ENCODE measurements at regions not wholly inside any gene's neighbourhood (a gene's known extent, or its start where the extent isn't known, plus 50 kb on each side); places are given as distances from the start of the nearest gene placed in this dataset.
"Not testable (repeated sequence)": the region's sequence is repeated elsewhere in the genome, so short reads cannot be mapped to it uniquely, and the experiment has no call there.

DNA sequence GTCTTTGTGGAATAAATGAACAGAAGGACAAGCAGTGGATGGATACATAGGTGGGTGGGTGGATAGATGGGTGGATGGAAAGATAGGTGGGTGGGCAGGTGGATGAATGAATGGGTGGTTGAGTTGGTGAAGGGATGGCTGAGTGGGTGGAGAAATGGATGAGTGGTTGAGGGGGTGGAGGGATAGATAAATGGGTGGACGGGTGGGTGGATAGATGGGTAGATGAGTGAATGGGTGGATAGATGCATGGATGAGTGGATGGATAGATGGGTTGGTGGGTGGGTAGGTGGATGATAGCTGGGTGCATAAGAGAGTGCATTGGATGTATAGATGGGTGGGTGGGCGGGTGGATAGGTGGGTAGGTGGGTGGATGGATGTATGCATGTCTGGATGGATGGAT is 63.5 kb downstream of the UNC93B1 start:
- not testable (repeated sequence) for DNase-seq

DNA sequence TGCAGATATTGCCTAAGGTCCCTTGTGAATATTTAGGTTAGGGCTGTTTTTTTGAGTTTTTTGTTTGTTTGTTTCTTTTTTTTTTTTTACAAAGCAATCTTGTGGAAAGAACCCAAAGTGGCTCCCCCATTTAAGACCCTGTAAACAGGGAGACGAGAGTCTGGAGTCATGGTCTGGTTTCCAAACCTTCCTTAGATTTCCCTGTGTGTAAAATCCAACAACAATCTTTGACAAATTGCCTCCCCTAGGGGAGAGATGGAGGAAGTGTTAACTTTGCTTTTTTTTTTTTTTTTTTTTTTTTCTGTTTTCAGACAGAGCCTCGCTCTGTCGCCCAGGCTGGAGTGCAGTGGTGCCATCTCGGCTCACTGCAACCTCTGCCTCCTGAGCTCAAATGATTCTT is 64.9 kb downstream of the UNC93B1 start:
- DNase-seq, result not testable (repeated sequence)

DNA sequence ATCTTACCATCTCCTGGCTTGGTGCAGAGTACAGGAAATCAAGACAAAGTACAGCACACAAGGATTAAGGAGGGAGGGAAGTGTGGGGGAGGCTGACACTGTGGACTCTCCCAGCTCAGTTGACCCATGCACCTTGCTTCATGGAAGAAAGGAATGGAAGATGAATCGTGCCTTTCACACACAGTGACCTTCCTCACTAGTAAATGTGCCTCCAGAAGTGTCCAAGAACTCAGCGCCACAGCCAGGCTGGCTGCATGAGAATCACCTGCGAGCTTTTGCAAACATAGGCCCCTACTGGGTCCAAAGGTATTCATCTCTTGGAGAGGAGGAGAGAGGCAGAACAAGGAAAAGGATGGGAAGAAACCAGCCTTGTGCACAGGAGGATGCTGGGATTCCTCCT is 65.5 kb downstream of the UNC93B1 start:
- DNase-seq, result not testable (repeated sequence)

DNA sequence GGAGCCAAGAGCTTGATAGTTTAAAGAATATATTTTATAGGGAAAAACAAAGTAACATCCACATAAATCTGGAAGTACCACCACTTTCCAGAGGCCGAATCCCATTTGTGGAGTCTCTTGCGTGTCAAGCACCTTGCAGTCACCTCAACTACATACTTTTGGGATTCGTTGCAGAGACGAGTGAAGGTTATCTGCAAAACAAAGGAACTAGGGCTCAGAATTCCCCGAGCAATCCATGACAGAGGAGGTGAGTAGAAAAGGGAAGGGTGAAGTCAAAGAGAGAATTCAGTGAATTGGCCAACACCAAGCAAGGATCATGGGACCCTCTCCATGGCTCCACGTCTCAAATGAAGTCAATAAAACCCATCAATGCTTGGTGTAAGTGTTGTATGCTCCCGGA is 80.3 kb downstream of the UNC93B1 start:
- not testable (repeated sequence) for DNase-seq

DNA sequence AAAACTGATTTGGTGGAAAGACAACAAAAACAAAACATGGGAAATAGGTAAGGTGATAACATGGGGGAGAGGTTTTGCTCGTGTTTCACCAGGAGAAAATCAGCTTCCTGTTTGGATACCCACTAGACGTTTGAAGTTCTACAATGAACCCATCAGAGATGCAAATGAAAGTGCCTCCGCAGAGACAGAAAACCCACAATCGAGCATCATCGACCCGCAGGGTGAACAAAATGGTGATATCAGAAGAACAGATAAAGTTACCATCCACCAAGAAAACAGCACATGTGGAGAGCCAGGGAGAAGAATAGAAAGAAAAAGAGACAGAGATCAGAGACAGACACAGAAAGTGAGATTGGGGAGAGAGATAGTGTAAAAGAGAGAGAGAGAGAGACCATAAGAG is 83.4 kb downstream of the UNC93B1 start:
- not testable (repeated sequence) for DNase-seq

DNA sequence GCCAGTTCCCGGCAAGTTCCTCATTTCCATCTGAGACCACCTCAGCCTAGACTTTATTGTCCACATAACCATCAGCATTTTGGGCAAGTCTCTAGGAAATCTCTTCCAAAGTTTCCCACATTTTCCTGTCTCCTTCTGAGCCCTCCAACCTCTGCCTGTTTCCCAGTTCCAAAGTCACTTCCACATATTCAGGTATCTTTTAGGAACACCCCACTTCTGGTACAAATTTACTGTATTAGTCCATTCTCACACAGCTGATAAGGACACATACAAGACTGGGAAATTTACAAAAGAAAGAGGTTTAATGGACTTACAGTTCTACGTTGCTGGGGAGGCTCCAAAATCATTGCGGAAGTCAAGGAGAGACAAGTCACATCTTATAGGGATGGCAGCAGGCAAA is 91.7 kb downstream of the UNC93B1 start:
- not testable (repeated sequence) for DNase-seq

DNA sequence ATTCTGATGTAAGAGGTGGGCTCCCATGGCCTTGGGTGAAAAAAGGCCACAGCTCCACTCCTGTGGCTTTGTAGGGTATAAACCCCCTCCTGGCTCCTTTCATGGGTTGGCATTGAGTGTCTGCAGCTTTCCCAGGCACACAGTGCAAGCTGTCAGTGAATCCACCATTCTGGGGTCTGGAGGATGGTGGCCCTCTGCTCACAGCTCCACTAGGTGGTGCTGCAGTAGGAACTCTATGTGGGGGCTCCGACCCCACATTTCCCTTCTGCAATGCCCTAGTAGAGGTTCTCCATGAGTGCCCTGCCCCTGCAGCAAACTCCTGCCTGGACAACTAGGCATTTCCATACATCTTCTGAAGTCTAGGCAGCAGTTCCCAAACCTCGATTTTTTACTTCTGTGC is 92.7 kb downstream of the UNC93B1 start:
- DNase-seq, result not testable (repeated sequence)

DNA sequence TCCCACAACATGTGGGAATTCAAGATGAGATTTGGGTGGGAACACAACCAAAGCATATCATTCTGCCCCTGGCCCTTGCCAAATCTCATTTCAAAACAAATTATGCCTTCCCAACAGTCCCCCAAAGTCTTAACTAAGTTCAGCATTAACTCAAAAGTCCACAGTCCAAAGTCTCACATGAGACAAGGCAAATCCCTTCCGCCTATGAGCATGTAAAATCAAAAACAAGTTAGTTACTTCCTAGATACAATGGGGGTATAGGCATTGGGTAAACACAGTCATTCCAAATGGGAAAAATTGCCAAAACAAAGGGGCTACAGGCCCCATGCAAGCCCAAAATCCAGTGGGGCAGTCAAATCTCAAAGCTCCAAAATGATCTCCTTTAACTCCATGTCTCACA is 93.1 kb downstream of the UNC93B1 start:
- not testable (repeated sequence) for DNase-seq

DNA sequence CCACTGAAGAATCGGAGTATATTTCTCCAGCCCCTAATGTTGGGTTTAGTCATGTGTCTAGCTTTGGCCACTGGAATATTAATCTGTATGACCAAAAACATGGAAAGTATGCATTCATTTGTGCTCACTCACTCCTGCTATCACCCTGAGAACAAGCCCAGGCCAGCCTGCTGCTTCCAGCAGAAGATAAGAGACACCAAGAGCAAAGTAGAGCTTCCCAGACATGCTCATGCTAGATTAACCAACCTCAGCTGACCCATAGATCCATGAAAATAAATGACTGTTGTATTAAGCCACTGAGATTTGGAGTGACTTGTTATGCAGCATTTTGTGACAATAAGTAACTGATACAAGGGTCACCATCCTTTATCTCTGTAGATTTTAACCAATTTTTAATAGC is 96.9 kb downstream of the UNC93B1 start:
- DNase-seq, result not testable (repeated sequence)

DNA sequence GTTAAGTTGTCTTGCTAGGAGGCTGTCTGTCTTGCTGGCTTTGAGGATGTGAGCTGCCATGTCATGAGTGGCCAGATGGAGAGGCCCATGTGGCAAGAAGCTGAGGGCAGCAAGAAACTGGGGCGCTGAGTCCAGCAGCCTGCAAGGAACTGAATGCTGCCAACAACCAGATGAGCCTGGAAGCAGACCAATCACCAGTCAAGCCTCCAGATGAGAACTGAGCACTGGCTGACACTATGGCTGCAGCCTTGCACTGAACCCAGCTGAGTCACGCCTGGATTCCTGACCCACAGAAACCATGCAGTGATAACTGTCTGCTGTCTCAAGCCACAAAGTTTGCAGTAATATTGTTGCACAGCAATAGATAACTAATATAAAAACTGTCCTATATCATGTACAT is 104.4 kb downstream of the UNC93B1 start:
- not testable (repeated sequence) for DNase-seq

DNA sequence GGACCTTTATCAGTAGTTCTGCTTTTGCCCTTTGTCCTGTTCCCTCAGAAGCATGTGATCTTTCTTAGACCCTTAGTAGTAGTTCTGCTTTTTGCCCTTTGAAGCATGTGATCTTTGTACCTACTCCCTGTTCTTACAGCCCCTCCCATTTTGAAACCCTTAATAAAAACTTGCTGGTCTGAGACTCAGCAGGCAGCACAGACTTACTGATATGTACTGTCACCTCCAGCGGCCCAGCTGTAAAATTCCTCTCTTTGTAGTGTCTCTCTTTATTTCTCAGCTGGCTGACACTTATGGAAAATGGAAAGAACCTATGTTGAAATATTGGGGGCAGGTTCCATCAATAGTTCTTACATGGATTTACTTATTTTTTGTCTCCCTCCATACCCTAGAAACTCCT is 110.4 kb downstream of the UNC93B1 start:
- not testable (repeated sequence) for DNase-seq

DNA sequence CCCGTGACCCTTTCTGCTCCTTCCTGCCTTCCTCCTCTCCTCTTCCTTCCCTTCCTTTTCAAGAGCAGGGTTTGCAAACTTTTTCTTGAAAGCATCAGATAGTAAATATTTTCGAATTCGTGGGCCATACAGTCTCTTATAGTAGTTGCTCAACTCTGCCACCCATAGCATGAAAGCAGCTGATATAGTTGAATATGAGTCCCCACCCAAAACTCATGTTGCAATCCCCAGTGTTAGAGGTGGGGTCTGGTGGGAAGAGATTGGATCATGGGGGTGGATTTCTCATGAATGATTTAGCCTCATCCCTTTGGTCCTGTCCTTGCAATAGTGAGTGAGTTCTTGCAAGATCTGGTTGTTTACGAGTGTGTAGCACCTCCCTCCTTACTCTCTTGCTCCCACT is 114.3 kb downstream of the UNC93B1 start:
- not testable (repeated sequence) for DNase-seq

DNA sequence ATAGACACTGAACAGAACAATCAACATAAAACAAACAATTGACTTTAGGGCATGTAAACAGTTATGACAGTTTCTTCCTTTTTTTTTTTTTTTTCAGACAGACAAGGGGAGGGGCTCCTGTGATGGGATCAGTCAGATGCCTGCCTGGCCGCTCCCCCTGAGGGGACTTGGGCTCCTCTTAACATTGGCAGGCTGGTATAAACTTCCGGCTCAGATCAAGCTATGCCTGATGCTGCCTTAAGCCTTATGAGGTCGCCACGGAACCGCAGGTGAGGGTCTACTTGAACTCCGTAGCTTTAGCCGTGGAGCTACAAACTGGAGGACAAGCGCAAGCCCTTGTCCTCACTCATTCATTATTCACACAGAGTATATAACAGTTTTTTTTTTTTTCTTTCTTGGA is 115.8 kb downstream of the UNC93B1 start:
- not testable (repeated sequence) for DNase-seq

DNA sequence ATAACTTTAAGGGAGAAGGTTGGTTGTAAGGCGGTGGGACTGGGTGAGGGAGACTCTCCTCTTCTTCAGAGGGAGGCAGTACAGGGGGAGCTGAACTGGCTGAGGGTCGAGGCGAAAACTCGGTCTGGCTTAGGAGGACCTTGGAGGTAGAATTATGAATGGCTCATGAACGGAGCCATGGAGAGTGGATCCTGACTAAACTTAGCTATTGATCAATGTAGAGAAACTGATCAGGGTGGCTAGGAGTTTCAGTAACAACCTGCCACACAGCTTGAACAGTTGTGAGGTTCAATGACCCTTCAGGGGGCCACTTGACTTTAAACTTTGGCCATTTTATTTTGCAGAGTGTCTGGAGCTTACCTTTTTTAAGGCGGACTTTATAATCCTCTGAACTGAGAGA is 117.2 kb downstream of the UNC93B1 start:
- DNase-seq, result not testable (repeated sequence)

DNA sequence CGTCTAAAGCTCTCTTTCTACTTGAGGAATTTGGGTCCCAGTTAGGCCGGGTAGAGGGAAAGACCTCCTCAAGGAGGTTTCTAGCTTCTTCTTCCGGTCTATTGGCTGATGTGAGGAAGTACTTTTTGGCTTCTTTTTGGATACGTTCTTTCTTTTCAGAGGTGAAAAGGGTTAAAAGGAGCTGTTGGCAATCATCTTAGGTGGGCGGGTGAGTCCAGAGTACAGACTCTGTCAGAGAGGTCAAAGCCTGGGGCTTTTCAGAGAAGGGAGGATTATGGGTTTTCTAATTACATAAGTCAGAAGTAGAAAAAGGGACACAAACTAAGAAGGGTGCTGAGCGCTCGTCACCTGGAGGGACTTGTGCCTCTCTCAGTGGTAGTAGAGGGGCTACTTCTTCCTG is 117.7 kb downstream of the UNC93B1 start:
- not testable (repeated sequence) for DNase-seq

DNA sequence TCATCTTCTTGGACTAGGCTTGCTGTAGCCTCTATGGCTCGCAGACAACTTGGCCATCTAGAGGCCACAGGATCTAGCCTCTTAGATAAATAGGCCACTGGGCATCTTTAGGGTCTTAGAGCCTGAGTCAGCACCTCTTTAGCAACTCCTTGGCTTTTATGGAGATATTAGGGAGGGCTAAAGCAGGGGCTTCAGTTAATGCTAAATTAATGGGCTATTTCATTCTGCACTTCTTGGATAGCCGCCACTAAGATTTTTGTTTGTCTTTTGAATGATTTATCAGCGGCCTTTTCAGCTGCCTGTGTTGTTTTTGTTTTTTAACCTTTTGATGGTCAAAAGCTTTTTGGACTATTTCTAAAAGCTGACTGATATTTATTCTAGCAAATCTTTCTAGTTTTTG is 118.3 kb downstream of the UNC93B1 start:
- not testable (repeated sequence) for DNase-seq

DNA sequence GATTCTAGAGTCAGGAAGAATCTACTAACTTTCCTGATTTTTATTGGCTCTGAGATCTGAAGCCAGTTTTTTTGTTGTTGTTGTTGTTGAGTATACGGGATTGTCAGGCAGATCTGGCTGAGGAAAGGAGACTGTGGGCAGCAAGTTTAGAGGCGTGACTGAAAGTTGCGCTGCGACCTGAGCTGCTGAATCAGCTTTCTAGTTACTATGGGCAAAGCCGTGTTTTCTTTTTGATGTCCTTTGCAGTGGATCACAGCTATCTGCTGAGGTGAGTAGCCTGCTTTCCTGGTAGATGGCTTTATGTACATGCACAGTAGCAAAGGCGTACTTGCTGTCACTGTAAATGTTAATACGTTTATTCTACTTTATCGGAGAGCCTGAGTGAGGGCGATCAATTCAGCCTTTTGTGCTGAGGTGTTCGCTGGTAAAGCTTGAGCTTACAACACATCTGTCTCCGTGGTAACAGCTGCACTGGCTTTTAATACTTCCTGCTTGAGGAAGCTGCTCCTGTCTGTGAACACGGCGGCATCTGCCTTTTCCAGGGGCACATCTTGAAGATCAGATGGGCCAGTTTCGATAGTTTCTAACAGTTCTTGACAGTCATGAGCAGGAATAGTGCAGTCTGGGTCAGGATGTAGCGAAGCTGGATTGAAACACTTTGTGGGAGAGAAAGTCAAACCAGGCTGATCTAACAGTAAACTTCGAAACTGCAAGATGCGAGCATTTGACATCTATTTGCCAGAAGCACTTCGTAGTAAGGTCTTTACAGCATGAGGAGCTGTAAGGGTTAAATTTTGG is 118.9 kb downstream of the UNC93B1 start:
- not testable (repeated sequence) for DNase-seq

DNA sequence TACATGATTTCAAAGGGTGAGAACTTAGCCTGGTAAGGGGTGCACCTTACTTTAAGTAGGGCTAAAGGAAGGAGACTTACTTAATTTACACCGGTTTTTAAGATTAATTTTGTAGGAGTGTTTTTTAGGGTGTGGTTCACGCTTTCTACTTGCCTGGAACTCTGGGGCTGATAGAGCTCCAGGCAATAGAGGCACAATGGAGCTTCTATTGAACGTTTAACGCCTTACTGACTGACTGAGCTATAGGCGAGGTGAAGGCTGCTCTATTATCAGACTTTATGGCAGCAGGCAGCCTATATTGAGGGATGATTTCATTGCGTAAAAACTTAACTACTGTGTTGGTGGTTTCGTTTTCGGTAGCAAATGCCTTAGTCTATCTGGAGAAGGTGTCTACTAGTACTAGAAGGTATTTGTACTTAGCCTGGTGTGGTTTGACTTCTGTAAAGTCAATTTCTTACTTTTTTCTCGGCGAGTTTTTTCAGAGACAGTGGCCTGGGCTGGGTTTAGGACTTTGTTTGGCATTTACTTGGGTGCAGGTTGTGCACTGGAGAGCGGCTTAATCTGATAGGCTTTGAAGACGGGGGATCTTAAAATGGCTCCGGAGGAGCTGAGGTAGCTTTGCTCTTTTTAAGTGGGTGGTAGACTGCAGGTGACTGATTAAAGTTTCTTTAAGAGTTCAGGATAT is 119.7 kb downstream of the UNC93B1 start:
- not testable (repeated sequence) for DNase-seq

DNA sequence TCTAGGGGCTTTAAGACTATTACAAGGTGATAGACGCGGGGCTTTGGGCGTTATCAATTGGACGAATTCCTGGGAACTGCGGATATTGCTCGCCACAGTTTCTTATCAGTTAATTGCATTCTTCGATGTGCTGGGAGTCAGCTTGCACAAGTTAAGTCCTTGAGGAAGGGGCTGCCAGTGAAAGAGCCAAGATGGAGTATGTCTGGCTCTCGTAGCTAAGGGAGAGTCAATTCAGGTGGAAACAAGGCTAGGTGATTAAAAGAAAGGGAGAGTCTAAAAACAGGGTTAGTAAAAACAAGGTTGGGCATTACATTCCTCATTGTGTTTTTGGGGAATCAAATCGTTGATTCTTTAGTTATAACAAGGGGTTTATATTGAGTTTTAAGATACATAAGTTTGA is 121.6 kb downstream of the UNC93B1 start:
- not testable (repeated sequence) for DNase-seq

DNA sequence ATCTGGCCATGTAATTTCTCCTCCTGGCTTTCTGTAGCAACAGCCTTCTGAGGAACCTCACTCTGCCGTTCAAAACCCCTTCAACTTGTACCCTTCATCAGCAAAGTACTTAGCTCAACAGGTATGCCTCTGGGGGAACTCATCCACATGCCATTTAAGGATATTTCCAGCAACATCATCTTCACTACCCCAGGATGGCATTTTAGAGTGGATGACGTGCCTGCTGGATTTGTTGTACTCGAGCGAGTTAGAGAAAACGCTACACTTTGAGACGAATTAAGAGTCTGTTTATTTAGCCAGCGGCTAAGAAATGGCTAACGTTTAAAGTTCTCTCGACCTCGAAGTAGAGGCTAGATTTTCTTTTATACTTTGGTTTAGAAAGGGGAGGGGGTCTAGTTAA is 122.1 kb downstream of the UNC93B1 start:
- DNase-seq, result not testable (repeated sequence)

DNA sequence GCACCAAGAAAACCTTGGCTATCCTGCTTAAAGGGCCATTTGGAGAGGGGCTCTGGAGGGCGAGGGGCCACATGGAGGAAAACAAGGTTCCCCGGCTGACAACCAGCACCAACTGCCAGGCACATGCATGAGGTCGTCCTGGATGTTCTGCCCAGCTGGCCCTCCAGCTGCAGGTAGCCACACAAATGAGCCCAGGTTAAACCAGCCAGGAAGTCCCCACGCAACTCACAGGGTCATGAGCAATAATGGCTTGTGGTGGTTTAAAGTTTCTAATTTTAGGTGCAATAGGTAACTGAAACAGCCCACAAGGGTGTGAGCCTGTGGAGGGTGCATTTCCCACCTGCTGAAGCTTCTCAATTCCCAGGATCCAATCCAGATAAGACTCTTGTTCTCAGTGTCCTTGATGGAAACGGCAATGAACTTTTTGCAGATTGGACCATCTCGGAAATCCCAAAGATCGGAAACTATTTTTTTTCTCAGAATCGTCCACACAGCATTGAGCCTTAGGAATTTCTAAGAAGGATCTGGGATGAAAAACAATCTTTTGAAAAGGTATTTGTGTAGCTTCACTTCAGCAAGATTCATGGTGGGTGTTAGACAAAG is 123.2 kb downstream of the UNC93B1 start:
- not testable (repeated sequence) for DNase-seq

DNA sequence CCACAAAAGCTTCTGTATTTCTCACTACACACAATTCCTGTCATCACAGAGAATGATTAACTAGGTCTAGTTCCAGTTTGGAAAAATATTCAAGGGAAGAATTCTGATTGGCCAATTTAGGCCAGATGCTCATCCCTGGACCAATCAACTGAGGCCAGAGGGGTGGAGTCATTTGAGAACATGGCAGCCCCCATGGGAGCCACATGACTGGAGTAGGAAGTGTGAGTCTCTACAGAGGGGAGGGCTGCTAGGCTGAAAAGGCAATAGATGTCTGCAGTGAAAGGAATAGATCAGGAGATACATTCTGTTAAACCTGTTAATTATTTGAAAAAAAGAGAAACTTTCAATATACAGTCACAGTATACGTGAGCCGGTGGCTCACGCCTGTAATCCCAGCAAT is 125.2 kb downstream of the UNC93B1 start:
- not testable (repeated sequence) for DNase-seq

DNA sequence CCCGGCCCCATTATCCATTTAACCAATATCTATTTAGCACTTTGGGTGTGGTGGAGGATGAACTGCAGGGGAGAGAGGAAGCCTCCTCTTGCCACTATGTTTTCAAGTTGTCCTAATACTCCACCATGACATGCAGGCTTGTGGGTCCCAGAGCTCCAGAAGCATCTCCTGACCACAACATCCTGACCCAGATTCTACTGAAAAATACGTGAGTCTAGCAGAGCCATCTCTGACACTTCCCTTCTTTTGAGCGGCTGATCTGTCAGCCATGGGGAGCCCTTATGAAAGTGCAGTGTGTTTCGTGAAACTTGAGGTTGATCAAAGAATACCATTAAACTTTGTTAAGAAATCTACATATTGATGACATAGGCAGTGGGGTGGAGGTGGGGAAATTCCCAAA is 126.6 kb downstream of the UNC93B1 start:
- not testable (repeated sequence) for DNase-seq

DNA sequence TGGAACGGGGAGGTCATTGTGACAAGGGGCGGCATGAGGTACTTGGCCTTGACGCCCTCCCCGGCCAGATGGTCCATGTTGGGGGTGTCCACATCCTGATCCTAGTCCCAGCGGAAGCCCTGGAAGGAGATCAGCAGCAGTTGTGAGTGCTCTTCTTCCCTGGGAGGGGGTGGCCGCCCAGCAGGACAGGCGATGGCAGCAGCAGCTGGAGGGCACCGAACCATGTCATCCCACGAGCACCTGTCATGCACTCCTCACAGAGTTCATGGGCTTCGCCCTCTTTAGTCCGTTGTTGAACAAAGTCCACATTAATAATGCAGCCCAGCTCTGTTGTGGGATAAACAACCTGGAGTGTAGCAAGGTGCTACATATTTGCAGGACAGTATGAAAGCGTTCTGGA is 130.7 kb downstream of the UNC93B1 start:
- peak in 1 of 3 experiments; percentile 38 for DNase-seq
